NT2/D1 (cell line): ENCODE measurements at regions not wholly inside any gene's neighbourhood (a gene's known extent, or its start where the extent isn't known, plus 50 kb on each side); places are given as distances from the start of the nearest gene placed in this dataset.
"Not testable (repeated sequence)": the region's sequence is repeated elsewhere in the genome, so short reads cannot be mapped to it uniquely, and the experiment has no call there.

Experiments used
- DNase-seq: peaks from one replicate; pipeline ENCODE4 v3.0.0-alpha.2; 2011; ENCODE audit warnings: low read depth, low spot score
- H3K27me3 ChIP-seq: 2 replicates; pipeline ENCODE4 v1.6.0; 2011; ENCODE audit warnings: mild to moderate bottlenecking; ENCODE audit not compliant: insufficient read length, insufficient read depth
- H3K36me3 ChIP-seq: 2 replicates; pipeline ENCODE4 v1.6.1; 2011; ENCODE audit warnings: mild to moderate bottlenecking, low read length, mixed read lengths; ENCODE audit not compliant: insufficient read depth, insufficient read length
- H3K4me1 ChIP-seq: 2 replicates; pipeline ENCODE4 v1.5.1; 2011; ENCODE audit not compliant: insufficient read depth, insufficient read length
- H3K4me3 ChIP-seq: 2 replicates; pipeline ENCODE4 v1.5.1; 2011; ENCODE audit warnings: low read depth; ENCODE audit not compliant: insufficient read length
- H3K9ac ChIP-seq: 2 replicates; pipeline ENCODE4 v1.6.0; 2011; ENCODE audit warnings: low read depth; ENCODE audit not compliant: insufficient read length
- H3K9me3 ChIP-seq: 2 replicates; pipeline ENCODE4 v1.5.1; 2011; ENCODE audit warnings: mild to moderate bottlenecking, low read length; ENCODE audit not compliant: insufficient read depth
- SUZ12 ChIP-seq: IDR thresholded peaks from 2 replicates; pipeline ENCODE4 v1.6.1; 2011; ENCODE audit not compliant: insufficient read length, insufficient read depth; ENCODE audit errors: extremely low read depth
- YY1 ChIP-seq: IDR thresholded peaks from 2 replicates; pipeline ENCODE4 v1.6.1; 2011; ENCODE audit not compliant: insufficient read length, insufficient read depth
- ZNF274 ChIP-seq: IDR thresholded peaks from 2 replicates; pipeline ENCODE4 v1.6.1; 2011; ENCODE audit warnings: mild to moderate bottlenecking, low read depth, low read length

DNA sequence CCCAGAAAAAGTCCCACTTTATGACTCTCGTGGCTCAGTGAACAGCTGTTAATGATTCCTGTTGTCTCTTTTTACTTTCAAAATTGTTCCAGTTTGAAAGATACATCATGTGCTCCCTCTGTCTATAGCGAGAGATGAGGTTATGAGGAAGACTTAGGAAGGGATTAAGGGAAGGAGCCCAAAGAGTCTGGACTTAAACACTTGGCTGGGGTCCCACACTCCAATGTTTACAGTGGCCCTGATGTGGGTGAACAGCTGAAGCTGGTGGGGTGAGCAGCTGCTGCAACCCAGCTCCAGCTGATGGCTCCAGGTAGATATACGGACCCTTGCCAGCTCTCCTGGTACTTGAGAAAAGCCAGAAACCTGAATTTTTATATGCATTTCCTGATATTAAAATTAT, 84.5 kb upstream of the PLET1 start:
- no peak for DNase-seq
- Histone ChIP-seq H3K27me3 (no peaks in the 10 kb centered on the region), H3K9me3 (no peaks in the 10 kb centered on the region), H3K4me3 (no peak overlapping the region), H3K9ac (no peak overlapping the region), H3K4me1 (peaks cover 2% of the 10 kb centered on the region), H3K36me3 (no peaks in the 10 kb centered on the region)
- TF ChIP-seq YY1 (no peak), SUZ12 (no peak), ZNF274 (no peak)

GRCh38 chr11:112345706-112346105, 85.0 kb upstream of the PLET1 start:
- no peak overlapping the region for H3K9ac ChIP-seq
- no peaks in the 10 kb centered on the region for H3K9me3 ChIP-seq
- TF ChIP-seq YY1 (no peak), ZNF274 (no peak)
- no peaks in the 10 kb centered on the region for H3K36me3 ChIP-seq
- DNase-seq, result no peak
- no peak overlapping the region for H3K4me3 ChIP-seq
- no peaks in the 10 kb centered on the region for H3K27me3 ChIP-seq
- H3K4me1 ChIP-seq, result peaks cover 2% of the 10 kb centered on the region

DNA sequence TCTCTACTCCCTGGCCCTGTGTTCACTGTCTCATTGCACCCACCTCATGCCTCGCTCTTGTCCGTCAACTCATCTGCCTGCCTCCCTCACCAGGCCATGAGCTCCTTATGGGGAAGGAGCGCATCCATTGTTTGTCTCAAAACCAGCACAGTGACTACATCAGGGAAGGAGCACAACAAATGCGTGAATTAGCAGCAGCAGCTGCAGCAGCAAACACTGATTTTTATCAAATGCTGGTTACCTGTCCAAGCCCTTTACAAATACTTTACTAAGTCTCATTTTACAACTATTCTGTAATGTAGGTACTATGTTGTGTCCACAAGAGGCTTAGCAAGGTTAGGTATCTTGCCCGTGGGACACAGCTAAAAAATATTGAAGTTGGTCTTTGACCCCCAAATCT, 85.9 kb upstream of the PLET1 start:
- Histone ChIP-seq H3K4me3 (no peak overlapping the region), H3K27me3 (no peaks in the 10 kb centered on the region), H3K4me1 (peaks cover 2% of the 10 kb centered on the region), H3K9me3 (no peaks in the 10 kb centered on the region), H3K9ac (no peak overlapping the region), H3K36me3 (no peaks in the 10 kb centered on the region)
- DNase-seq, result no peak
- no peak for TF ChIP-seq ZNF274
- TF ChIP-seq SUZ12, result no peak
- TF ChIP-seq YY1, result no peak

GRCh38 chr11:112348480-112349029, 87.9 kb upstream of the PLET1 start:
- Histone ChIP-seq H3K4me1 (peaks cover 2% of the 10 kb centered on the region), H3K9me3 (no peaks in the 10 kb centered on the region), H3K36me3 (no peaks in the 10 kb centered on the region), H3K9ac (no peak overlapping the region), H3K27me3 (no peaks in the 10 kb centered on the region), H3K4me3 (no peak overlapping the region)
- TF ChIP-seq ZNF274 (no peak), SUZ12 (no peak), YY1 (no peak)
- no peak for DNase-seq

GRCh38 chr11:112351423-112351822, 90.8 kb upstream of the PLET1 start:
- not testable (repeated sequence) for DNase-seq, H3K4me1 ChIP-seq, H3K27me3 ChIP-seq, H3K4me3 ChIP-seq, H3K36me3 ChIP-seq, H3K9me3 ChIP-seq, H3K9ac ChIP-seq

DNA sequence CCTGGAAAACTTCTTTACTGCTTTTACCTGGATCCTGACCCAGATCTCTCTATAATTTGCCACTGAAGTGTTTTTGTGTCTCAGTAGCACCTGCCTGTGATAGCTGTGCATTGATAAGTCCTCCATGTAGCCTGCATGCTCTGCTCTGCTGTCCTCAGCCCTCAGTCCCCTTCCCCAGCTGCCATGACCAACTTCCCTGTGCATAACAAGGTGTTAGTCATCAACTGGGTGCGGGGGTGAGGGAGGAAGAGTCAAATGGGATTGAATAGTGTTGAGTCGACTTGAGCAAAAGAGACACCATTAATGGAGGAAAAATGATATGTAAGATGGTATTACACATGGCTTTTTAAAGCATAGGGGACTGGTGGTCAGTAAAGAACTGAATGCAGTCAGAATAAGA, 92.2 kb upstream of the PLET1 start:
- no peak for DNase-seq
- no peaks in the 10 kb centered on the region for H3K36me3 ChIP-seq
- no peak overlapping the region for H3K9ac ChIP-seq
- no peak overlapping the region for H3K4me3 ChIP-seq
- H3K4me1 ChIP-seq, result peaks cover 2% of the 10 kb centered on the region
- no peaks in the 10 kb centered on the region for H3K9me3 ChIP-seq
- H3K27me3 ChIP-seq, result no peaks in the 10 kb centered on the region
- TF ChIP-seq ZNF274 (no peak), YY1 (no peak), SUZ12 (no peak)

GRCh38 chr11:112354364-112354763, 93.7 kb upstream of the PLET1 start:
- no peaks in the 10 kb centered on the region for H3K36me3 ChIP-seq
- DNase-seq, result no peak
- no peak overlapping the region for H3K9ac ChIP-seq
- peaks cover 2% of the 10 kb centered on the region for H3K4me1 ChIP-seq
- H3K9me3 ChIP-seq, result no peaks in the 10 kb centered on the region
- H3K4me3 ChIP-seq, result no peak overlapping the region
- TF ChIP-seq YY1 (no peak), SUZ12 (no peak), ZNF274 (no peak)
- H3K27me3 ChIP-seq, result no peaks in the 10 kb centered on the region

GRCh38 chr11:112355726-112356125, 95.1 kb upstream of the PLET1 start:
- no peak for DNase-seq

More at GRCh38 chr11:112355726-112356125, 95.1 kb upstream of the PLET1 start:
- no peaks in the 10 kb centered on the region for H3K36me3 ChIP-seq
- H3K9ac ChIP-seq, result no peak overlapping the region
- no peak overlapping the region for H3K4me3 ChIP-seq
- no peaks in the 10 kb centered on the region for H3K27me3 ChIP-seq
- peaks cover 2% of the 10 kb centered on the region for H3K4me1 ChIP-seq
- TF ChIP-seq SUZ12, result no peak
- TF ChIP-seq YY1, result no peak
- no peaks in the 10 kb centered on the region for H3K9me3 ChIP-seq
